HG02943 (cell line): ENCODE measurements at regions not wholly inside any gene's neighbourhood (a gene's known extent, or its start where the extent isn't known, plus 50 kb on each side); places are given as distances from the start of the nearest gene placed in this dataset.
"Not testable (repeated sequence)": the region's sequence is repeated elsewhere in the genome, so short reads cannot be mapped to it uniquely, and the experiment has no call there.

Source experiments
- ATAC-seq: cut with Tn5 transposase; IDR thresholded peaks from one replicate; pipeline ENCODE4 v1.9.1; 2021; ENCODE audit warnings: mild to moderate bottlenecking, low read depth, moderate library complexity; ENCODE audit not compliant: unreplicated experiment

DNA sequence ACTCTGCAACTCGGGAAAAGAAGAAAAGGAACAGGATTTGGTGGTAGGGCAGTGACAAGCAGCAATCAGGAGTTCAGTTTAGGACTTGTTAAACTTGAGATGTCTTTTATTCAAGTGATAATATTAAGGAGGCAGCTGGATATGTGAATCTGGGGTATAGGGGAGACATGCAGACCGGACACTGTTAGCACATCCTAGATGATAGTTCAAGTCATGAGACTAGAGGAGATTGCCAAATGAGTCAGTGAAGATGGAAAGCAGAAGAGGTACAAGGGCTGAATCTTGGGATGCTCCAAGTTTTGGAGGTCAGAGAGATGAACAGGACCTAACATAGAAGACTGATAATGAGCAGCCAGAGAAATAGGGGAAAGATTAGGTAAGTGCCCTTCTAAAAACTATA, 69.5 kb upstream of the PSME4 start:
- ATAC-seq, result no peak

- ATAC-seq, result no peak
Measured at GRCh38 chr2:54038835-54039234, 68.0 kb upstream of the PSME4 start.

- not testable (repeated sequence) for ATAC-seq
Measured at GRCh38 chr2:54031288-54031687, 60.5 kb upstream of the PSME4 start.

DNA sequence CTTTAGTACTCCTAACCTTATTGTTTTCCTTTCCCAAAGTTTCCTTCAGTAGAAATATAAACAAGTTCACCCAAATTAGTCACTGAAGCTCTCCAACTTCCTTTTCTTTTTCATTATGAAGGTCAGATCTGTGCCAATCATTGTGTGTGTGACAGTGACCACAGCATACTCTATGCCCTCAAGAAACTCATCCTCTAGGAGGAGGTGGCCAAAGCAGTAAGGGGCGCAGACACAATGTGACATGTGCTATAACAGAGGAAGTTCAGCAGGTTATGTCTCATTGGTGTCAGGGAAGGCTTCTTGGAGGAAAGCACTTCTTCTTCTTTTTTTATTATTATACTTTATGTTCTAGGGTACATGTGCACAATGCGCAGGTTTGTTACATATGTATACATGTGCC, 60.0 kb upstream of the PSME4 start:
- ATAC-seq, result no peak

DNA sequence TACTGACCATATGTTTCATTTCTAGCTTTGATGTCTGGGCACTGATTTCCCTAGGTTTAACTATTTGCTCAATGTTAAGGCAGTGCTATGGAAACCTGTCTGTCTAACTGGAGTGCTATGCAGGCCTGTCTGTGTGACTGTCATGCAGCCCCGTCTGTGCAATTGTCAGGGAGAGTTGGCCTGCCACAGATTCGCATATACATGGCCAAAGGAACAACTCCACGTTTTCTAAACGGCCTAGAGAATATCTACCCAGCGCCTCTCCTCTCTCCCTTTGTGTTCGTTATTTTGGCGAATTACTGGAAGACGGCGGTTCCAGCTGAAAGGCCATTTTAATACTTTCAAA, 59.6 kb upstream of the PSME4 start:
- ATAC-seq, result no peak

DNA sequence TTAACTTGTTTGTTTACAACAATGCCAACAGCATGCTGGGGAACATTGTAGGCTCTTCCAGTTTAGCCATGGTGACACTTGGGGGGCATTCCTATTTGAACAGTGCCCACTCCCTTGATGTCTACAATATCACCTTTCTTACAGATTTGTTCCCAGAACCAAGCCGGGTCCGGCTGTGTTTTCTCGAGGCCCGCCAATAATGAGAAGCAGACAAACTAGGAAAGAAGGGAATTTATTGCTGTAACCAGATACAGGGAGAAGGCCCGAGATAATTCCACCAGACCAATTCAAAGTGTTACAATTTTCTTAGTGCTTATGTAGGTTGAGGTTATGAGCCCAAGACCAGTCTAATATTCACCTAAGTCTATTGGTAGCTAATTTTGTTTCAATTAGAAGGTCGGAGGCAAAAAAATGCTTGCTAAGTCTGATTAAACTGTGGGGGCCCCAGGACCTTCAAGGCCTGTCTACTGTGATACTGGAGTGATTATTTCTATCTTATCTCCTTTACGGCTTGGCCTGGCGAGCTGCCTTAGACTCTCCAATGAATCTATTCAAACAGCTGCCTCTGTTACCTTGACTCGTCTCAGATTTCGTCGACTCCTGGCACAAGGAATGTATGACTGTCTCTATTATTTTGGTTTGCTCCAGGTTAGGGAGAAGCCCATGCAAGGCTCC, 59.1 kb upstream of the PSME4 start:
- no peak for ATAC-seq

DNA sequence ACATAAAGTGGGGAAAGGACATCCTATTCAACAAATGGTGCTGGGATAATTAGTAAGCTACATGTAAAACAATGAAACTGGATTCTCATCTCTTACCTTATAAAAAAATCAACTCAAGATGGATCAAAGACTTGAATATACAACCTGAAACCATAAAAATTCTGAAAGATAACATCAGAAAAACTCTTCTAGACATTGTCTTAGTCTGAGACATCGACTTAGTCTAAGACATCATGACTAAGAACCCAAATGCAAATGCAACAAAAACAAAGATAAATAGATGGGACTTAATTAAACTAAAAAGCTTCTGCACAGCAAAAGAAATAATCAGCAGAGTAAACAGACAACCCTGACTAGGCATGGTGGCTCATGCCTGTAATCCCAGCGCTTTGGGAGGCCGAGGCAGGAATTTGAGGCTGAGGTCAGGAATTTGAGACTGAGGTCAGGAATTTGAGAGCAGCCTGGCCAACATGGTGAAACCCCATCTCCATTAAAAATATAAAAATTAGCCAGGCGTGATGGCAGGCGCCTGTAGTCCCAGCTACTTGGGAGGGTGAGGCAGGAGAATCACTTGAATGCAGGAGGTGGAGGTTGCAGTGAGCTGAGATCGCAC, 54.8 kb upstream of the PSME4 start:
- not testable (repeated sequence) for ATAC-seq

- ATAC-seq, result no peak
Measured at GRCh38 chr2:54024576-54024975, 53.8 kb upstream of the PSME4 start.

DNA sequence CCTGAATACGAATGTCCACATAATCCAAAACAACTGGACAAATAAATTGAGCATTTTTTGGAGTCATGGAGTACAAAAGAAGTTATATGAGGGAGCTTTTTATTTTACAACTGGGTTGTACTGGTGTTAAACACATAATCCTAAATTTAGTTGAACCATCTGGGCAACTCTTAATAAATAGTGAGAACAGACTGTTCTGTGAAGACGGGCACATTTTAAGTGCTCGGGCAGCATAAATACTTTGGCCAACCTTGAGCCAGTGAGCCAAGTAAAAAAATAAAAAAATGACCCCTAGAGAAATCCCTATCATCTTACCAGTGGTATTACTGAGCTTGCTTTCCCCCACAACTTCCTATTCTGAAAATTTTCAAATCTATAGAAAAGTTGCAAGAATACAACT, 50.9 kb upstream of the PSME4 start:
- ATAC-seq, result no peak

DNA sequence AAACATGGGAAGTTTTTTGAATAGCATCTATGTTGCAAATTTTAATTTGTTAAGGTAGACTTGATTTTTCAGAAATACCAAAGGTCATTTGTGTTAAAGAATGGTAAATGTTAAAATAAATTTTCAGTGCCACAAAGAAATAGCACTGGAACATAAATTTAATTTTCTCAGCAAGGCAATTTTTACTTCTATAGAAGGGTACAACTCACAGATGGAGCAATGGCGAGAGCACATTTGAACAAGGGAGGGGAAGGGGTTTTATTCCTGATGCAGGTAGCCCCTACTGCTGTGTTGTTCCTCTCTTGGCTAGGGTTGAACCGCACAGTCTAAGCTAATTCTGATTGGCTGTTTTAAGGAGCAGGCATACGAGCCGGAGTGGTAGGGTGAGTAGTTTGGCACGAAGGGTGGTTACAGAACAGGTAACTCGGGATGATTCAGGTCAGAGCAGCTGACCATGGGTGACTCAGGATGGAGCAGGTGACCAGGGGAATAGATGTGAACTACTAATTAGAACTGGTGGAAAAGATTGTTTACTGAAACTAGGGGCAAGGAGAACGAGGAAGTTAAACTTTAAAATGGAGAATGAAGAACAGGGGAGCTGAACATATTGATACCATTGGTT, 50.1 kb upstream of the PSME4 start:
- ATAC-seq, result no peak
